Activated CD4-positive, alpha-beta memory T cell treated with anti-CD3 and anti-CD28 coated beads, Interleukin-2, amount 10 ng/mL, durations not matched to agents 7 days and 5 days (primary cell): ENCODE measurements at regions not wholly inside any gene's neighbourhood (a gene's known extent, or its start where the extent isn't known, plus 50 kb on each side); places are given as distances from the start of the nearest gene placed in this dataset.

ENCODE experiments used
- CTCF ChIA-PET: fragments of 350-600 bp; sonication (Branson Sonifier 250); formaldehyde crosslinking; loops from one replicate; lab custom pipeline; 2021; ENCODE audit warnings: antibody characterized with exemption, inconsistent platforms; lab: Charles Lee
- POLR2A ChIA-PET: fragments of 350-600 bp; sonication (Branson Sonifier 250); formaldehyde crosslinking; loops from one replicate; lab custom pipeline; 2021; ENCODE audit warnings: antibody characterized with exemption; lab: Charles Lee
- DNase-seq: peaks from one replicate; pipeline ENCODE4 v3.0.0-alpha.2; 2020
- H3K27ac Mint-ChIP-seq: one replicate; pipeline ENCODE4 v1.8.0; 2021; ENCODE audit warnings: mild to moderate bottlenecking, mixed read lengths
- H3K27me3 Mint-ChIP-seq: one replicate; pipeline ENCODE4 v1.8.0; 2021; ENCODE audit warnings: mixed read lengths
- H3K36me3 Mint-ChIP-seq: one replicate; pipeline ENCODE4 v1.8.0; 2021; ENCODE audit warnings: low read depth, mixed read lengths
- H3K4me1 Mint-ChIP-seq: one replicate; pipeline ENCODE4 v1.8.0; 2021; ENCODE audit warnings: mixed read lengths
- H3K4me3 Mint-ChIP-seq: one replicate; pipeline ENCODE4 v1.8.0; 2021; ENCODE audit warnings: mild to moderate bottlenecking, mixed read lengths
- H3K9me3 Mint-ChIP-seq: one replicate; pipeline ENCODE4 v1.8.0; 2021; ENCODE audit warnings: mixed read lengths

- H3K9me3 Mint-ChIP-seq: peaks cover 3% of the 10 kb centered on the region
- H3K4me1 Mint-ChIP-seq: peaks cover under 1% of the 10 kb centered on the region
- ChIA-PET CTCF (no interaction called here), POLR2A (no interaction called here)
- peaks cover 3% of the 10 kb centered on the region for H3K27me3 Mint-ChIP-seq
- H3K36me3 Mint-ChIP-seq: no peaks in the 10 kb centered on the region
- H3K27ac Mint-ChIP-seq: no peak overlapping the region
- DNase-seq: no peak
- H3K4me3 Mint-ChIP-seq: no peak overlapping the region
Measured at GRCh38 chr4:35986537-35986936, 257.8 kb downstream of the ARAP2 start.

- Mint-ChIP-seq H3K27me3 (no peaks in the 10 kb centered on the region), H3K4me1 (no peaks in the 10 kb centered on the region), H3K27ac (no peak overlapping the region), H3K9me3 (no peaks in the 10 kb centered on the region), H3K36me3 (no peaks in the 10 kb centered on the region), H3K4me3 (no peak overlapping the region)
- ChIA-PET POLR2A (no interaction called here), CTCF (no interaction called here)
- DNase-seq: no peak
Measured at GRCh38 chr4:35993606-35994005, 250.7 kb downstream of the ARAP2 start.

- no peak overlapping the region for H3K4me3 Mint-ChIP-seq
- no peak overlapping the region for H3K27ac Mint-ChIP-seq
- no peaks in the 10 kb centered on the region for H3K27me3 Mint-ChIP-seq
- POLR2A ChIA-PET: no interaction called here
- no peaks in the 10 kb centered on the region for H3K9me3 Mint-ChIP-seq
- no peaks in the 10 kb centered on the region for H3K4me1 Mint-ChIP-seq
- DNase-seq: no peak
- no peaks in the 10 kb centered on the region for H3K36me3 Mint-ChIP-seq
- CTCF ChIA-PET: no interaction called here
Measured at GRCh38 chr4:36000941-36001557, 243.3 kb downstream of the ARAP2 start.

- Mint-ChIP-seq H3K4me1 (no peaks in the 10 kb centered on the region), H3K27ac (no peak overlapping the region), H3K4me3 (no peak overlapping the region), H3K9me3 (no peaks in the 10 kb centered on the region), H3K27me3 (no peaks in the 10 kb centered on the region), H3K36me3 (no peaks in the 10 kb centered on the region)
- POLR2A ChIA-PET: no interaction called here
- no peak for DNase-seq
- CTCF ChIA-PET: no interaction called here
Measured at GRCh38 chr4:36003051-36003450, 241.3 kb downstream of the ARAP2 start.

DNA sequence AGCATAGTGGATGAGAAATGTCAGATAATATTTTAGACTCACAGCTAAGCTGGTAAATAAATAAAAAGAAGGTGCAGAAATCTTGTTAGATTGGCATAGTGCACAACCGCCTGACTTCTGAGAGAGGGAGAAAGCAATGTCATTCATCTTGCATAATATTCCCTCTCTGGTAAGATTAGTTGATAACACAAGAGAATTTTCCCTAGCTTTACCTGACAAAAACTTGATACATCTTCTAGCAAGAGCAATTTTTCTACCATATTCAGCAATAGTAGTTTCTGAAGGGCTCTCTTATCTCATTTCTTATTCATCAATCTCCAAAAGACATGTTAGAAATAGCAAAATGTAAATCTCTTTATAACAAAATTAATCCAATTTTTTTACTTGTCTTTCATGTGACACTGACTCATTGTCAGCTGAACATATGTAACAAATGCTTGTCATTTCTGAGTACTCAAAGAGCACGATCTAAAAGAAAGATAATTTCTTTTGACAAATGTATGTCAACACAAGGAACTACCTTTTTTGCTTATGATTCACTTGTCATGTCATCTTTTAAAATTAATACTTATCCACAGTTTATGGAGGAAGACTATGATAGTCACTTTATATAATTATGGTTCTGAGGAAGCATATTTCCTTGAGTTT lies 240.0 kb downstream of the ARAP2 start:
- H3K4me3 Mint-ChIP-seq: no peak overlapping the region
- H3K27ac Mint-ChIP-seq: no peak overlapping the region
- no peak for DNase-seq
- CTCF ChIA-PET: no interaction called here
- no peaks in the 10 kb centered on the region for H3K4me1 Mint-ChIP-seq
- no peaks in the 10 kb centered on the region for H3K9me3 Mint-ChIP-seq
- POLR2A ChIA-PET: no interaction called here
- H3K27me3 Mint-ChIP-seq: no peaks in the 10 kb centered on the region
- no peaks in the 10 kb centered on the region for H3K36me3 Mint-ChIP-seq

DNA sequence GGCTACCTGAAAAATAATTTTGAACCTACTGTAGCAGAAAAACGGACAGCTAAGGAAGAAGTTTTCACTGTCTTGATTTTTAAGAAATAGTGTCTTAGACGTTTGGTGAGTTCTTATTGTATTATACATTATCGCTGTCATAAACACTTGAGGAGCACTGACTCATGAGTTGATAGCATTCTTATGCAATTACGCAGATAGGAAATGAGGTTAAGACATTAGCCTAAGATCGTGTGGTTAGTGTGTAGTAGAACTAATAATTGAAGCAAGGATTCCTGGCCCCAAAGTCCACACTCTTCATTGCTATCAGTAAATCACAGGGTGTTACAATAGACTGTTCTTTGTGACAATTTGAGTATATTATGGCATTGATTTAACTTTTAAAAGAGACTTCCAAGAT lies 238.1 kb downstream of the ARAP2 start:
- H3K4me3 Mint-ChIP-seq: no peak overlapping the region
- DNase-seq: no peak
- POLR2A ChIA-PET: no interaction called here
- no peaks in the 10 kb centered on the region for H3K9me3 Mint-ChIP-seq
- H3K27me3 Mint-ChIP-seq: no peaks in the 10 kb centered on the region
- H3K4me1 Mint-ChIP-seq: no peaks in the 10 kb centered on the region
- CTCF ChIA-PET: no interaction called here
- no peaks in the 10 kb centered on the region for H3K36me3 Mint-ChIP-seq
- H3K27ac Mint-ChIP-seq: no peak overlapping the region

DNA sequence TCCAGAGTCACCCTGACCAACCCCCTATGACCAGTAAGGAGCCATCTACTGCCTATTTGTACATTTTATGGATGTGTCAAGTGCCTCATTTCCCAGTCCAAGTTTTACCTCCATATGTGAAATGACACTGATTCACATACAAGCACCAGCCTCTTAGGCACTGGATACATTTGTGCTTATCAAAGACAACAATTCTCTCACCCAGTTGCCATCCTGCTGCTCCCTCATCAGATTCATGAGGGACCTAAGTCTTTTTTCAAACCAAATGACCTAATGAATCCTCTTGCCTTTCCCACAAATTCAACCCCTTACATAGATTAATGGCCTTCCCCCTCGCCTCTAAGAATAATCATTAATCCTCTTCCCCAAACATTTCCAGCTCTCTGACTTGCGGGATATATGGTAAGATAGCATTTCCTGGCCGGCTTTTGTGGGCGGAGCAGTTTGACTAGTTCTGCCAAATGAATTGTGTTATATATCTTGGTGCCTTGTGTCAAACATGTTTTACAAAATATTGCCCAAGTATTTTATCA lies 233.9 kb downstream of the ARAP2 start:
- POLR2A ChIA-PET: no interaction called here
- Mint-ChIP-seq H3K4me3 (no peak overlapping the region), H3K27ac (no peak overlapping the region), H3K4me1 (no peaks in the 10 kb centered on the region), H3K36me3 (no peaks in the 10 kb centered on the region), H3K9me3 (no peaks in the 10 kb centered on the region), H3K27me3 (no peaks in the 10 kb centered on the region)
- no peak for DNase-seq
- CTCF ChIA-PET: no interaction called here

GRCh38 chr4:36011381-36011780 lies 232.9 kb downstream of the ARAP2 start:
- H3K27me3 Mint-ChIP-seq: no peaks in the 10 kb centered on the region
- H3K36me3 Mint-ChIP-seq: no peaks in the 10 kb centered on the region
- no peak overlapping the region for H3K27ac Mint-ChIP-seq
- ChIA-PET POLR2A (no interaction called here), CTCF (no interaction called here)
- no peaks in the 10 kb centered on the region for H3K9me3 Mint-ChIP-seq
- no peak overlapping the region for H3K4me3 Mint-ChIP-seq
- no peaks in the 10 kb centered on the region for H3K4me1 Mint-ChIP-seq
- DNase-seq: no peak

- Mint-ChIP-seq H3K4me3 (no peak overlapping the region), H3K27me3 (no peaks in the 10 kb centered on the region), H3K27ac (no peak overlapping the region), H3K9me3 (no peaks in the 10 kb centered on the region), H3K36me3 (no peaks in the 10 kb centered on the region), H3K4me1 (no peaks in the 10 kb centered on the region)
- ChIA-PET CTCF (no interaction called here), POLR2A (no interaction called here)
- no peak for DNase-seq
Measured at GRCh38 chr4:36012503-36012902, 231.8 kb downstream of the ARAP2 start.

DNA sequence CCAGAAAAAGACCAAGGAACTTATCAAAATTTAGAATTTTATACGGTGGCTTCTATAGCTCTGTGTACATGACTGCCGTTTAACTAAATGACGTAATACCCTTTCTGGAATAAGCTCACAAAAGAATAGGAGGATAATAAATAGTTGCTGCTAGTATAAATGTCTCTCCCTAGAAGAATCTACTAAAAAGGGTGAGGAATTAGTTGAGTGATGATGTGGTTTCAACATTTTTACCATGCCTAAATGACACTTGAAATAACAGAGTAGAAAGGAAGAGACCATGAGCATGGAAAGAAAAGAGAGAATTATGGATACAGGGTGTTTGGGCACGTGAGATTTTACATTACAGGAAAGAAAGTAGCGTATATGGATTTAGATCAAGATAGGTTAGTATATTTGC lies 231.1 kb downstream of the ARAP2 start:
- ChIA-PET POLR2A (no interaction called here), CTCF (no interaction called here)
- H3K36me3 Mint-ChIP-seq: no peaks in the 10 kb centered on the region
- no peaks in the 10 kb centered on the region for H3K9me3 Mint-ChIP-seq
- no peaks in the 10 kb centered on the region for H3K27me3 Mint-ChIP-seq
- no peaks in the 10 kb centered on the region for H3K4me1 Mint-ChIP-seq
- H3K27ac Mint-ChIP-seq: no peak overlapping the region
- no peak for DNase-seq
- H3K4me3 Mint-ChIP-seq: no peak overlapping the region
